Upper lobe of left lung (tissue), 6 donors: ENCODE measurements at regions not wholly inside any gene's neighbourhood (a gene's known extent, or its start where the extent isn't known, plus 50 kb on each side); places are given as distances from the start of the nearest gene placed in this dataset.

Source experiments
- ATAC-seq, 2 donors: fragments of 200-7000 bp; cut with Tn5 transposase; one replicate each; pipeline ENCODE4 v1.9.1; 2022; ENCODE audit warnings: mild to moderate bottlenecking in 2 of 2, moderate library complexity in 2 of 2; ENCODE audit not compliant: low FRiP score in 2 of 2
- DNase-seq, 2 donors: peaks; one replicate each; pipeline ENCODE4 v3.0.0-alpha.2; 2019 to 2020
- H3K27ac ChIP-seq, 4 donors: fragments of 200-600 bp; sonication (generic); one replicate each; pipeline ENCODE4 v1.5.1; 2016 to 2019
- H3K27me3 ChIP-seq, 4 donors: fragments of 200-600 bp; sonication (generic); one replicate each; pipeline ENCODE4 v1.5.1; 2017 to 2019
- H3K36me3 ChIP-seq, 4 donors: fragments of 200-600 bp; sonication (generic); one replicate each; pipeline ENCODE4 v1.5.1; 2016 to 2019
- H3K4me1 ChIP-seq, 4 donors: fragments of 200-600 bp; sonication (generic); one replicate each; pipeline ENCODE4 v1.5.1; 2018 to 2019
- H3K4me3 ChIP-seq, 4 donors: fragments of 200-600 bp; sonication (generic); one replicate each; pipeline ENCODE4 v1.5.1; 2017 to 2019; ENCODE audit warnings: mild to moderate bottlenecking in 2 of 4, moderate library complexity in 1 of 4
- H3K9me3 ChIP-seq, 4 donors: fragments of 200-600 bp; sonication (generic); one replicate each; pipeline ENCODE4 v1.5.1; 2018 to 2019
- EP300 ChIP-seq, 4 donors: sonication (generic); formaldehyde crosslinking; IDR thresholded peaks; one replicate each; pipeline ENCODE4 v1.5.1; 2017; ENCODE audit warnings: antibody characterized with exemption in 4 of 4, control low read depth in 2 of 4
- POLR2A ChIP-seq, 4 donors: fragments of 450-650 bp; IDR thresholded peaks; one replicate each; pipeline ENCODE4 v1.5.1; 2016 to 2017; ENCODE audit warnings: antibody characterized with exemption in 4 of 4, mild to moderate bottlenecking in 2 of 4
- POLR2AphosphoS5 ChIP-seq, 2 donors: sonication (generic); formaldehyde crosslinking; IDR thresholded peaks; one replicate each; pipeline ENCODE4 v1.5.1; 2017; ENCODE audit warnings: antibody characterized with exemption in 2 of 2
- WGBS, 2 donors: methylation state at CpG; one replicate each; pipeline ENCODE4 v1.1.5; 2017 to 2018; 5-methylcytosine and 5-hydroxymethylcytosine counted together
- TF ChIP-seq, protein P1 (sequence below), 6 experiments: fragments of 450-650 bp in 4 of 6; fragments of 200-600 bp in 2 of 6; sonication (generic) in 2 of 6; IDR thresholded peaks; one replicate each; pipeline ENCODE4 v1.5.1; 2016 to 2019; ENCODE audit warnings: antibody characterized with exemption in 6 of 6
- donor health status: DM: no; HTN: no; CAD: no; lungs with moderate emphysema.
- donor health status: DM: no; HTN: yes; CAD: no; lungs with severe emphysema.

GRCh38 chr14:38385836-38386235 is 129.9 kb upstream of the CLEC14A start:
- Histone ChIP-seq H3K36me3 (no peaks in the 10 kb centered on the region), H3K9me3 (no peaks in the 10 kb centered on the region), H3K4me3 (no peak overlapping the region), H3K4me1 (no peaks in the 10 kb centered on the region), H3K27me3 (no peaks in the 10 kb centered on the region), H3K27ac (no peak overlapping the region)
- ATAC-seq, result no peak
- TF ChIP-seq EP300 (IDR thresholded peaks at IDR 0.05) (no peak), POLR2AphosphoS5 (IDR thresholded peaks at IDR 0.05) (no peak), POLR2A (IDR thresholded peaks at IDR 0.05) (no peak)
- TF ChIP-seq, protein P1, sequence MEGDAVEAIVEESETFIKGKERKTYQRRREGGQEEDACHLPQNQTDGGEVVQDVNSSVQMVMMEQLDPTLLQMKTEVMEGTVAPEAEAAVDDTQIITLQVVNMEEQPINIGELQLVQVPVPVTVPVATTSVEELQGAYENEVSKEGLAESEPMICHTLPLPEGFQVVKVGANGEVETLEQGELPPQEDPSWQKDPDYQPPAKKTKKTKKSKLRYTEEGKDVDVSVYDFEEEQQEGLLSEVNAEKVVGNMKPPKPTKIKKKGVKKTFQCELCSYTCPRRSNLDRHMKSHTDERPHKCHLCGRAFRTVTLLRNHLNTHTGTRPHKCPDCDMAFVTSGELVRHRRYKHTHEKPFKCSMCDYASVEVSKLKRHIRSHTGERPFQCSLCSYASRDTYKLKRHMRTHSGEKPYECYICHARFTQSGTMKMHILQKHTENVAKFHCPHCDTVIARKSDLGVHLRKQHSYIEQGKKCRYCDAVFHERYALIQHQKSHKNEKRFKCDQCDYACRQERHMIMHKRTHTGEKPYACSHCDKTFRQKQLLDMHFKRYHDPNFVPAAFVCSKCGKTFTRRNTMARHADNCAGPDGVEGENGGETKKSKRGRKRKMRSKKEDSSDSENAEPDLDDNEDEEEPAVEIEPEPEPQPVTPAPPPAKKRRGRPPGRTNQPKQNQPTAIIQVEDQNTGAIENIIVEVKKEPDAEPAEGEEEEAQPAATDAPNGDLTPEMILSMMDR (IDR thresholded peaks at IDR 0.05), result no peak
- 62 to 72% methylated on average over 3 of the region's 3 CpGs for WGBS, 2 donors
- no peak for DNase-seq

DNA sequence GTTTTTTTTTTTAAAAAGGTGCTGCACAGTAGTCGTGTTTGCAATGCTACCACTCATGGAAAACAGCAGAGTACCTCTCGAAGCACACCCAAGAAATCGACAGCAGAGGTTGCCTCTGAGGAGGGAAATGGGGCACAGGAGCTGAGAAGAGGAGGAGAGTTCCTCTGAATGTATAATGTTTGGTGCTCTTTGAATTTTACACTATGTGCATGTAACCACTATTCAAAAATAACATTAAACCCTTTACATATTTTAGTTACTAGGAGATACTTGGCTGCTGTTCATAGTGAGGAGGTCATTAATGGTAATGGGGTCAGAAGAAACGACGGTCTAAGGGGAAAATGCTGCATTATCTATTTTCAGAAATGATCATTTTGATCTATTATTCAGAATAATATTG is 129.4 kb upstream of the CLEC14A start:
- Histone ChIP-seq H3K9me3 (no peaks in the 10 kb centered on the region), H3K4me1 (no peaks in the 10 kb centered on the region), H3K27ac (no peak overlapping the region), H3K36me3 (no peaks in the 10 kb centered on the region), H3K4me3 (no peak overlapping the region), H3K27me3 (no peaks in the 10 kb centered on the region)
- TF ChIP-seq POLR2A (IDR thresholded peaks at IDR 0.05), result no peak
- TF ChIP-seq EP300 (IDR thresholded peaks at IDR 0.05), result no peak
- TF ChIP-seq POLR2AphosphoS5 (IDR thresholded peaks at IDR 0.05), result no peak
- TF ChIP-seq, protein P1 (IDR thresholded peaks at IDR 0.05), result no peak
- ATAC-seq, result no peak
- no peak for DNase-seq
- 78 to 82% methylated on average over 5 of the region's 5 CpGs for WGBS, 2 donors

DNA sequence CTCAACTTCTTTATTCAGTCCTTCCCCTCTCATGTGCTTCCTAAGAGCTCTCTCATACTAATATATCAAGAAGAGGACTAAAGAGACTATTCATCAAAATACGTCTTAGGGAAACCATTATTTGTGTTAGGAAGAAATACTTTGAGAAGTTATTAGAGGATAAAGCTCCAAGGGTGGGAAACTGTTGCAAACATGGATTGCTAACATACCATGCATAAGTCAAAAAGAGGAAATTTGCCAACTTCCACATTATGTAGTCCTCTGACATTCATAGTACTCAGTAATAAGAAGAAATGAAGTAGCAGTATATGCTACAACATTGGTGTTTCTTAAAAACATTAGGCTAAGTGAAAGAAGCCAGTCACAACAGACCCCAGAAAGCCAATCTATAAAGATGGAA is 128.8 kb upstream of the CLEC14A start:
- ATAC-seq, result no peak
- no peak overlapping the region for H3K27ac ChIP-seq
- WGBS, 2 donors, result 53 to 73% methylated on average over 1 of the region's 1 CpG
- H3K4me1 ChIP-seq, result no peaks in the 10 kb centered on the region
- no peak for DNase-seq
- H3K9me3 ChIP-seq, result no peaks in the 10 kb centered on the region
- no peak overlapping the region for H3K4me3 ChIP-seq
- TF ChIP-seq, protein P1 (IDR thresholded peaks at IDR 0.05), result no peak
- TF ChIP-seq POLR2AphosphoS5 (IDR thresholded peaks at IDR 0.05) (no peak), EP300 (IDR thresholded peaks at IDR 0.05) (no peak), POLR2A (IDR thresholded peaks at IDR 0.05) (no peak)
- no peaks in the 10 kb centered on the region for H3K36me3 ChIP-seq
- H3K27me3 ChIP-seq, result no peaks in the 10 kb centered on the region

DNA sequence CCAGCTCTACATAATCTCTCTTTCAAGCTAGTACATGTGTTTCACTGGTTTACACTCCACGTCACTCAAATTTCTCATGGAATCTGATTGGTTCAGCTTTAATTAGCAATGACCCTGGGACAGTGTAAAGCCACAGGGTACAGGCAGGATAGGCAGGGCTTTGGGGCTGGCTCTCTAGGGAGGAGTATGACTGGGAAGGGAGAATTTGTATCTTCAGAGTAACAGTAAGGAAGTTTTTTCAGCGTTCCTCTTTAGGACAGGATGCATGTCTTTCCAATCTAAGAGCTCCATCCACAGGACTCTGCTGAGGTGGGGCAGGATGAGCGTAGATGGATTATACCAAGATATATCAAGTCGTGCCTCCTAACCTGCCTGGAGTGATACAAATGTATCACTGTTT is 112.0 kb upstream of the CLEC14A start:
- H3K4me1 ChIP-seq, result peaks cover 0 to 4% (median 0%) of the 10 kb centered on the region in 4 donors
- no peaks in the 10 kb centered on the region for H3K9me3 ChIP-seq
- WGBS, 2 donors, result 65 to 76% methylated on average over 4 of the region's 4 CpGs
- no peak overlapping the region for H3K27ac ChIP-seq
- no peak for ATAC-seq
- no peaks in the 10 kb centered on the region for H3K27me3 ChIP-seq
- DNase-seq, result no peak
- H3K4me3 ChIP-seq, result no peak overlapping the region
- TF ChIP-seq POLR2AphosphoS5 (IDR thresholded peaks at IDR 0.05) (no peak), EP300 (IDR thresholded peaks at IDR 0.05) (no peak), POLR2A (IDR thresholded peaks at IDR 0.05) (no peak)
- TF ChIP-seq, protein P1 (IDR thresholded peaks at IDR 0.05), result no peak
- no peaks in the 10 kb centered on the region for H3K36me3 ChIP-seq

DNA sequence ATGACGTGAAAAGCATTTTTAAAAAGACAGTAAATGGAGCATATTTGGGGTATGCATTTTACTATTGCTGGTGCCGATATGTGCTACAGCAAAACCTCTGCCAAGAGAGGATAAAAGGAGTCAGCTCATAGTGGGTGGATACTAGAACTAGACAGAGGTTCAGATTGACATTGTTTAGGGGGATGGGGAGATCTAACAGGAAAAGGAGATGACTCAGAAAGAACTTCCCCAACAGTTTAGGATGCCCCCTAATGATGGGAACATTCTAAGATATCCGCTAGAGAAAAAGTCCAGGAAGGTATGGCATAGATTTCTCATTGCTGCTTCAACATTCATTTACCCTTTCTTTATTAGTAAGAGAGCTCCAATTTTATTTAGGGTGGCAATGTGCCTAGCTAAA is 110.5 kb upstream of the CLEC14A start:
- 78 to 80% methylated on average over 3 of the region's 3 CpGs for WGBS, 2 donors
- Histone ChIP-seq H3K4me3 (no peak overlapping the region), H3K36me3 (no peaks in the 10 kb centered on the region), H3K4me1 (peaks cover 0 to 4% (median 0%) of the 10 kb centered on the region in 4 donors), H3K27ac (no peak overlapping the region), H3K9me3 (no peaks in the 10 kb centered on the region), H3K27me3 (no peaks in the 10 kb centered on the region)
- ATAC-seq (no peak), DNase-seq (no peak)
- TF ChIP-seq EP300 (IDR thresholded peaks at IDR 0.05) (no peak), POLR2A (IDR thresholded peaks at IDR 0.05) (no peak), POLR2AphosphoS5 (IDR thresholded peaks at IDR 0.05) (no peak)
- TF ChIP-seq, protein P1 (IDR thresholded peaks at IDR 0.05), result no peak
